ENCODE measurements at regions not wholly inside any gene's neighbourhood (a gene's known extent, or its start where the extent isn't known, plus 50 kb on each side); places are given as distances from the start of the nearest gene placed in this dataset.
"Not testable (repeated sequence)": the region's sequence is repeated elsewhere in the genome, so short reads cannot be mapped to it uniquely, and the experiment has no call there.

DNA sequence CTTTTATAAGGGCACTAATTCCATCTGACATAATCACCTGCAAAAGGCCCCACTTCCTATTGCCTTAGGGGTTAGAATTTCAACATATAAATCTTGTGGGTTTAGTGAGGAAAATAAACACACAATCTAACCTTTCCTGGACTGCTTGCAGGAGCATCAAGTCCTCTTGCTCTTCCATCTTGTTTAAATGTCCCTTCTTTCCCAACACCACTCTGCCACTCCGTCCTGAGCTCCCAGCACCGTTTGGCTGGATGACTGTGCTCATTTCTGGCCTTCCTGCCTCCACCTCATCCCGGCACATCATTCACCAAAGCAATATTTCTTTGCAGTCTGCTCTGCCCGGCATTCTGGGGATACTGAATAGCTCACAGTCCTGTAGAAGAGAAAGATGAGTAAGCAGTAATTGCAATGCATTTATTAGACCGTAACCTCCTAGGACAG lies 247.8 kb downstream of the BCL2 start:
- DNase-seq = no peak

DNA sequence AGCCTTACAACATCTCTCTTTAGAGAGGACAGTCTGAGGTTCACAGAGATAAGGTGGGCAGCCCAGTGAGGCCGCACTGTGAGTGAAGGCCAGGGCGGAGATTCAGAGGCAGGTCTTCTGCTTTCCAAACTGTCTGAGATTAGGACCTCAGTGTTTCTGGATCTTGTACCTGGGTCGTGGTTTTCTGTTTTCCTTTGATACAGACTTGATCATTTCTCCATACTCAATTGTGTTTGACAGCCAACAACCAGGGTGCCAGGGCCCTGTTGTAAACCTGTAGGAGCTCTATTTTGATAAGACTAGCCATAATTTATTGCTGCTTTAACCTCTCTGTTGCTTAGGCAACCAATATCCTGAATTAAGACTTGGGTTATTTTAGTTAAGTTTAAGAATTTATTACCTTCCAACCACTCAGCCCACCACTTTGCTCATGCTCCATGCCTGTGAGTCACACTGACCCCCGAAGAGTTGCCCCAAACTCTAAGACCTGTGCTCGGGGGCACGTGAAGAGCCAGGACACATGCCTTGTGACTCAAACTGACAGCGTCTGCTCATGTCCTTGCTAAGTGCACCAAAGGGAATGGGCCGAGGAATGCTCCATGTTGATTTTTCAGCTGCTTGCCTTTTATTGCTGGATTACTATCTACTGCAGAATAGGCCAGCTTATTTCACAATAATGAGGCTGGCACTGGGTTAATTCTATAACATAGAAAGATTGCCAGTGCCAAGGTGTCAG lies 248.6 kb downstream of the BCL2 start:
- DNase-seq = no peak

DNA sequence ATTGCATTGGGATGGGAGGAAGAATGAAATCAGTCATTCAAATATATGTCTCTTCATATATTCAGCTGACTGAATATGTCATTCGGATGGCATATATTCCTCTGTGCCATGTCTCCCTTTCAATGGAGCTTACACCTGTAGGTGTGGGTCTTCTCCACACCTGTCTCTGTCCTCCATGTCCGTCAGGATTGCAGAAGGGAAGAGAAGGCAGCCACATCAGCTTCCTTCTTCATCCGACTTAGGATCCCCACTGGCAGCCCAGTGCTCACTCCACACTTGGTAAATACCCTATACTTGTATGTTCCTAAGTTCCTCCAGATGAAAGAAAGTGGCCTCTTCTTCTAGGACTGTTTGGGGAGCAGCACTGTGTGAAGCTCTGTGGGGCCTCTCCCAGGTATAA lies 250.1 kb downstream of the BCL2 start:
- no peak for DNase-seq

GRCh38 chr18:63067939-63068338 lies 251.6 kb downstream of the BCL2 start:
- no peak for DNase-seq

DNA sequence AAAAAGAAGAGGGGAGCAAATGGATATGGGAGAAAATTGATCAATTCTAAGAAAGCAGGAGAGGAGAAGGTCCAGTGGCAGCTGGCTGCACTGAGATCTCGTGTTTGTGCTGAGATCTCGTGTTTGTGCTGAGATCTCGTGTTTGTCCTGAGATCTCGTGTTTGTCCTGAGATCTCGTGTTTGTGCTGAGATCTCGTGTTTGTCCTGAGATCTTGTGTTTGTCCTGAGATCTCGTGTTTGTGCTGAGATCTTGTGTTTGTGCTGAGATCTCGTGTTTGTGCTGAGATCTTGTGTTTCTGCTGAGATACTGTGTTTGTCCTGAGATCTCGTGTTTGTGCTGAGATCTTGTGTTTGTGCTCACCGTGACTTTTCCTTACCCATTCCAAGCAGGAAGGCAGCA lies 254.4 kb downstream of the BCL2 start:
- no peak for DNase-seq

- DNase-seq = no peak
Observed at GRCh38 chr18:63063171-63063570, 256.4 kb downstream of the BCL2 start.

- no peak for DNase-seq
Observed at GRCh38 chr18:63062246-63062645, 257.3 kb downstream of the BCL2 start.

GRCh38 chr18:63061303-63061702 lies 258.3 kb downstream of the BCL2 start:
- DNase-seq = no peak

DNA sequence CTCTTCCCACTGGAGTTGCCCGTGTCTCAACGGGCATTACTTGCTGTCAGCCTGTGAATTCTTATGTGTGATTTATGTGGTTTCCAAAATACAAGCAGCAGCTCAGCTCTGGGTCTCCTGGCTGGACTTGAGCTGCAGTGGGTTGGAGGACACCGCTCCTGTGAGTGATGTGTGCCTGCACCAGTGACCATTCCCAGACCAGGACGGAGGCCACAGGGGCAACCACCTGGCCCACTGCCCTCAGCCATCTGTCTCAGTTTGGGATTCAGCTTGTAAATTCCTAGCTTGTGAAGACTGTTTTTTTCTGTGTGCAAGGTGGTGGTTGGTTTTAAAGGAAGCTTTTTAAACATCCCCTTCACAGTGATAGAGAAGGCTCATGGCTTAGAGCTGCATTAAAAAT lies 261.0 kb downstream of the BCL2 start:
- DNase-seq = no peak

DNA sequence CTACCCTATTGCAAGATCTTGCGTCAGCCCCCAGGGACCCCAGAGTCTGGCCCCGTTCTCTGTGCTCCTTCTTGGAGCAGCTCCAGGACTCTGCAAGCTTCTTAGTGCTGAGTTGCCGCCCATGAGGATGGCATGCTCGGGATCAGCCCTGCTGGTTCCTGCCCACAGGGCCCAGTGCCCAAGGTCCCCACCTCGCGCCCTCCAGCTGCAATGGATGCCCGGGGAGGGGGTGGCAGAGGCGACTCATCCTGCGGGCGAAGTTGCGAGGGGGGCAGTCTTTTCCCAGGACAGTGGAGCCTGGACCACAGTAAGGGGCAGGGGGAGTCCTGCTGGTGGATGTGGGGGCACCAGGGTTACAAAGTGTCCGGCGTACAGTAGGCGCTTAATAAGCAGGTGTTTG lies 261.9 kb downstream of the BCL2 start:
- DNase-seq = no peak

DNA sequence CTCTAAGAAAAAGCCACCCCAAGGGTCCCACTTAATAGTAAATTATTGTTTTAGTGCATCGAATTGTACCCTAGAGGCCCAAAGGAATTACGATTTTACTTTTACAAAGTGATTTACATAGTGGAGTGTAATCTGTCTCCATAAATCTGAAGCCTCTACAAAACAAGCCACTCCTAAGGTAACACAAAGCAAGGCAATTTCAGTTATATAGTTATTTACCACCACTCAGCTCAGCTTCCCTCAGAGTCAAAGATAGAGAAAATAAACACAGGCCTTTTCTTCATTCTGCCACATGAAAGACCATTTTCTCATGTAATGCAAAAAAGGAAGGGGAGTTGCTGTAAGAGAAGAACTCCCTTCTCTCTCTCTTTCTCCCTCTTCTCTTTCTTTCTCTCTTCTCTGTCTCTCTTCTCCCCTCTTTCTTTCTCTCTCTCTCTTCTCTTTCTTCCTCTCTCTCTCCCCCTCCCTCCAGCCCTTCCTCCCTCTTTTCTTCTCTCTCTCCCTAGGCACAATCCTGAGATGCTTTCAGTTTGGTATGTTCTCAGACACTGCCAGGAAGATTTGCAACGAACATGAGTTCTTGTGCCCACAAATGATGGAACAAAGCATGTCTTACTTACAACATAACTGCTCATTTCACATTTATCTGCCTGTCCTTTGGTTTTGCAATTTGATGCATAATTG lies 264.5 kb downstream of the BCL2 start:
- DNase-seq = peak; percentile 24

GRCh38 chr18:63051928-63052327 lies 267.6 kb downstream of the BCL2 start:
- DNase-seq = no peak

DNA sequence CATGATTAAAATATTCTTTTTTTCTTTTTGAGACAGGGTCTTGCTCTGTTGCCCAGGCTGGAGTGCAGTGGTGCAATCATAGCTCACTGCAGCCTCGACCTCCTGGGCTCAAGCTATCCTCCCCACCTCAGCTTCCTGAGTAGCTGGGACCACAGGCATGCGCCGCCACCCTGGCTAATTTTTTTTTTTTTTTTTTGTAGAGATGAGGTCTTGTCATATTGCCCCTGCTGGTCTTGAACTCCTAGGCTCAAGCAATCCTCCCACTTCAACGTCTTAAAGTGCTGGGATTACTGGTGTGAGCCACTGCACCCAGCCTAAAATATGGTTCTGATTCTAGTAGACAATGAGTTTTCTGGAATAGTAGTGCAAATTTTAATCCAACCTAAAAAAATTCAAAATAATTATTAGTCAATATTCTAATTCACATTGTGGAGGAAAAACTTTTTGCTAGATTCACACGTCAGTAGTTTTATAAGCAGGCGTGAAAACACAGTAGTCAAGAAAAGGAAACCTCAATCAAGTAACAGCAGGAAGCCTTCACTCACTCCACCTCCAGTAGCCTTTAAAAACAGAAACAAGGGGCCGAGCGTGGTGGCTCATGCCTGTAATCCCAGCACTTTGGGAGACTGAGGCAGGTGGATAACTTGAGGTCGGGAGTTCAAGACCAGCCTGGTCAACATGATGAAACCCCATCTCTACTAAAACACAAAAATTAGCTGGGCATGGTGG lies 268.7 kb downstream of the BCL2 start:
- DNase-seq = not testable (repeated sequence)

- no peak for DNase-seq
Observed at GRCh38 chr18:63046375-63046774, 273.2 kb downstream of the BCL2 start.

GRCh38 chr18:63043516-63043915 lies 276.1 kb downstream of the BCL2 start:
- no peak for DNase-seq

DNA sequence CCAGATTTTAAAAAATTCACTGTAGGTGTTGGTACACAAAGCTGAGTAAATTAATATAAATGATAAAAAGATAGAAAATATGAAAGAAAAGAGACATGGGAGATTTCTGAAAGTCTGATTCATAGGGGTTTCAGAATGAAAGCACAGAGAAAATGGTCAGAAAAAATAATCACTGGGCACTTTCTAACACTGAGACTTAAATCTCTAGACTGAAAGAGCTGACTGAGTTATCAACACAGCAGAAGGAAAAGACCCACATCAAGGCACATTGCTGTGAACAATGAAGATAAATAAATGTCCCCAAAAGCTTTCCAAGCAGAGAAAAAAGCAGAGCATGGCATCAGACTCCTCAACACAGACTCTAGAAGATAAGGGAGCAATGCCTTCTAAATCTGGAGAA lies 277.2 kb downstream of the BCL2 start:
- no peak for DNase-seq

- DNase-seq = peak; percentile 38
Observed at GRCh38 chr18:63040788-63041410, 278.7 kb downstream of the BCL2 start.

DNA sequence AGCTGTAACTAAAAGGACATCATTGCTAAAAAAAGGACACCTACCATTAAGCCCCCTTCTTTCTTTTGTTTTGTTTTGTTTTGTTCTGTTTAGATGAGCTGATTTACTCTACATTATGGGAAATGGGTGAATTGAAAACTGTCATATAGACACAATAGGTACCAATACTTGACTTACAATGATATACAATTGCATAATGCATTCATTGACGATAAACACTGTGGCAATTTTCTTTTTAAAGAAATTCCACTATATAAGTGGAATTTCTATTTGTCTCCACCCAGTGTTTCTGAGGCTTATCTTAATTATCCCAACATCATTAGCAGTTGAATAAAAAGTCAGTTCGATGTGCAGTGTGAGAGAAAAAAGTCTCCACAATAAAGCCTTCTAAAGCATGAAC lies 282.1 kb downstream of the BCL2 start:
- no peak for DNase-seq

DNA sequence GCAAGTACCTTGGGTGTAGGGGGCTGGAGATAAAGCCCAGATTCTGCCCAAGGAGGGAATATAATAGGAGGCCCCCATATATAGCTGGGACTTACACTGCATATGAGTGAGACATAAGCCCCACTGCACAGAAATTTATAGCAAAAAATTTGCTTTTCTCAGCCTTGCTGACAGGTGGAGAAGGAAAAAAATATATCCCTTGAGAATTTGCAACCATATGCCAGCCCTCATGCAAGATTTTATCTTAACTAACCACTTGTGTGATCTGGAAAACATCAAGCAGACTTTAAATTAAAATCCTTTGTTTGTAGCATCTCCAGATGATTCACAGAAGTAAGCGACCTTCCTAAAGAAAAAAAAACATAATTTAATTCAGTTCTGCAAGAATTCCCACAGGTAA lies 288.2 kb downstream of the BCL2 start:
- DNase-seq = no peak

Measured in suppressor macrophage treated with lipopolysaccharide for 4 hours (primary cell).